ENCODE measurements at regions not wholly inside any gene's neighbourhood (a gene's known extent, or its start where the extent isn't known, plus 50 kb on each side); places are given as distances from the start of the nearest gene placed in this dataset.

- H3K9me3 ChIP-seq (ENCODE audit: low read depth) = no peaks in the 10 kb centered on the region
- no peak overlapping the region for H3K4me2 ChIP-seq
- no peak overlapping the region for H3K4me3 ChIP-seq
- H3K4me1 ChIP-seq = no peaks in the 10 kb centered on the region
- H2AFZ ChIP-seq (replicated peaks) = no peak overlapping the region
- no peaks in the 10 kb centered on the region for H3K79me2 ChIP-seq (ENCODE audit: low read depth)
- no peak overlapping the region for H3K9ac ChIP-seq
- H3K4me1 Mint-ChIP-seq = peaks cover 19% of the 10 kb centered on the region
- no peaks in the 10 kb centered on the region for H3K36me3 ChIP-seq
- no peaks in the 10 kb centered on the region for H3K27me3 Mint-ChIP-seq (ENCODE audit: insufficient read depth, low read depth)
- H4K20me1 ChIP-seq (ENCODE audit: low read depth) = no peaks in the 10 kb centered on the region
- no peak for DNase-seq (ENCODE audit: low spot score)
- H3K36me3 Mint-ChIP-seq = no peaks in the 10 kb centered on the region
- no peak overlapping the region for H3K27ac ChIP-seq
- H3K4me3 Mint-ChIP-seq = no peak overlapping the region
- no peak for TF ChIP-seq EZH2phosphoT487 (IDR thresholded peaks at IDR 0.05)
- no peaks in the 10 kb centered on the region for H3K27me3 ChIP-seq
- peaks cover 3% of the 10 kb centered on the region for H3K9me3 Mint-ChIP-seq
- H3F3A ChIP-seq (ENCODE audit: low read depth) = no peaks in the 10 kb centered on the region
- no peak overlapping the region for H3K27ac Mint-ChIP-seq
Measured at GRCh38 chr12:87385322-87385721, 643.9 kb downstream of the C12orf50 start.

- Histone ChIP-seq H3K36me3 (no peaks in the 10 kb centered on the region), H3K4me3 (no peak overlapping the region), H3F3A (ENCODE audit: low read depth) (no peaks in the 10 kb centered on the region), H3K27me3 (no peaks in the 10 kb centered on the region), H3K27ac (no peak overlapping the region), H4K20me1 (ENCODE audit: low read depth) (no peaks in the 10 kb centered on the region), H3K79me2 (ENCODE audit: low read depth) (no peaks in the 10 kb centered on the region), H3K4me2 (no peak overlapping the region), H3K4me1 (no peaks in the 10 kb centered on the region), H3K9ac (no peak overlapping the region), H2AFZ (replicated peaks) (no peak overlapping the region), H3K9me3 (ENCODE audit: low read depth) (no peaks in the 10 kb centered on the region)
- Mint-ChIP-seq H3K36me3 (no peaks in the 10 kb centered on the region), H3K27ac (no peak overlapping the region), H3K4me3 (no peak overlapping the region), H3K27me3 (ENCODE audit: insufficient read depth, low read depth) (no peaks in the 10 kb centered on the region), H3K9me3 (peaks cover 3% of the 10 kb centered on the region), H3K4me1 (peaks cover 19% of the 10 kb centered on the region)
- no peak for DNase-seq (ENCODE audit: low spot score)
- TF ChIP-seq CTCF (IDR thresholded peaks at IDR 0.05) (no peak), EZH2phosphoT487 (IDR thresholded peaks at IDR 0.05) (no peak), EZH2 (IDR thresholded peaks at IDR 0.05) (no peak)
Measured at GRCh38 chr12:87384226-87384625, 645.0 kb downstream of the C12orf50 start.

GRCh38 chr12:87383680-87384079, 645.5 kb downstream of the C12orf50 start:
- no peaks in the 10 kb centered on the region for H3K27me3 Mint-ChIP-seq (ENCODE audit: insufficient read depth, low read depth)

More at GRCh38 chr12:87383680-87384079, 645.5 kb downstream of the C12orf50 start:
- Mint-ChIP-seq H3K9me3 (peaks cover 3% of the 10 kb centered on the region), H3K4me3 (no peak overlapping the region), H3K27ac (peak overlapping the region; percentile 13), H3K36me3 (no peaks in the 10 kb centered on the region), H3K4me1 (peaks cover 19% of the 10 kb centered on the region)
- H3K9me3 ChIP-seq (ENCODE audit: low read depth) = no peaks in the 10 kb centered on the region
- no peak overlapping the region for H2AFZ ChIP-seq (replicated peaks)
- no peaks in the 10 kb centered on the region for H3F3A ChIP-seq (ENCODE audit: low read depth)
- no peaks in the 10 kb centered on the region for H4K20me1 ChIP-seq (ENCODE audit: low read depth)
- no peaks in the 10 kb centered on the region for H3K27me3 ChIP-seq
- no peaks in the 10 kb centered on the region for H3K79me2 ChIP-seq (ENCODE audit: low read depth)
- DNase-seq (ENCODE audit: low spot score) = no peak
- no peak overlapping the region for H3K4me3 ChIP-seq
- H3K9ac ChIP-seq = no peak overlapping the region
- H3K27ac ChIP-seq = no peak overlapping the region
- H3K36me3 ChIP-seq = no peaks in the 10 kb centered on the region
- H3K4me2 ChIP-seq = no peak overlapping the region
- no peaks in the 10 kb centered on the region for H3K4me1 ChIP-seq
- TF ChIP-seq EZH2phosphoT487 (IDR thresholded peaks at IDR 0.05) = no peak
- TF ChIP-seq EZH2 (IDR thresholded peaks at IDR 0.05) = no peak
- TF ChIP-seq CTCF (IDR thresholded peaks at IDR 0.05) = no peak
